Motor neuron (in vitro differentiated cells): ENCODE measurements at regions not wholly inside any gene's neighbourhood (a gene's known extent, or its start where the extent isn't known, plus 50 kb on each side); places are given as distances from the start of the nearest gene placed in this dataset.

ENCODE experiments used
- ATAC-seq, 8 experiments: fragments of 200-7000 bp; cut with Tn5 transposase; replicated peaks in 6 of 8; 2 replicates each; pipeline ENCODE4 v1.8.0; 2021; ENCODE audit warnings: mild to moderate bottlenecking in 8 of 8, moderate library complexity in 8 of 8
- H3K27ac ChIP-seq, 2 donors: fragments of 250-450 bp; sonication (Bioruptor Pico); 2 replicates each; pipeline ENCODE4 v1.9.0; 2021; ENCODE audit warnings: antibody characterized with exemption in 2 of 2, mild to moderate bottlenecking in 2 of 2, moderate library complexity in 1 of 2
- H3K4me1 ChIP-seq, 2 donors: fragments of 250-450 bp; sonication (Bioruptor Pico); replicated peaks in 1 of 2; 2 replicates each; pipeline ENCODE4 v1.6.1; 2021; ENCODE audit warnings: antibody characterized with exemption in 2 of 2, mild to moderate bottlenecking in 2 of 2, moderate library complexity in 1 of 2
- H3K4me3 ChIP-seq, 5 donors: fragments of 250-450 bp; sonication (Bioruptor Pico); 2 replicates each; pipeline ENCODE4 v1.9.0; 2021; ENCODE audit warnings: antibody characterized with exemption in 5 of 5, mild to moderate bottlenecking in 5 of 5, moderate library complexity in 4 of 5
- WGBS, 10 experiments: fragments of 450-650 bp; shearing (Covaris generic); methylation state at CpG; one replicate each; pipeline ENCODE4 v1.0.0; 2022; 5-methylcytosine and 5-hydroxymethylcytosine counted together
- in situ Hi-C, 9 experiments: fragments of 400-800 bp; cut with MboI; loops; one replicate each; pipeline ENCODE4 v1.15.0; 2021; ENCODE audit warnings: low sequenced_read_pairs in 9 of 9, low pct_unique_long_range_greater_than_20kb in 2 of 9; ENCODE audit not compliant: unreplicated experiment in 9 of 9

- ATAC-seq = peak in 2 of 8 experiments; percentile 36 to 41
- WGBS, 10 experiments = 13 to 86% (median 63%) methylated on average over 1 to 4 of the region's 4 CpGs; no CpG with 5 or more reads in 2 of the 10 experiments
- H3K4me3 ChIP-seq = no peak overlapping the region
- in situ Hi-C loops = no loop called here
- no peak overlapping the region for H3K27ac ChIP-seq
- peaks cover 0 to 7% of the 10 kb centered on the region in 2 donors for H3K4me1 ChIP-seq
These were observed 394.1 kb downstream of the RRAGC start for GRCh38 chr1:38465460-38465859.

GRCh38 chr1:38464071-38464661 lies 395.4 kb downstream of the RRAGC start:
- H3K27ac ChIP-seq = no peak overlapping the region
- WGBS, 10 experiments = 0 to 90% (median 69%) methylated on average over 2 to 7 of the region's 7 CpGs
- in situ Hi-C loops = no loop called here
- peak in 1 of 8 experiments; percentile 15 for ATAC-seq
- no peak overlapping the region for H3K4me3 ChIP-seq
- peaks cover 0 to 7% of the 10 kb centered on the region in 2 donors for H3K4me1 ChIP-seq

- in situ Hi-C loops = no loop called here
- no peak for ATAC-seq
- Histone ChIP-seq H3K4me3 (no peak overlapping the region), H3K4me1 (peaks cover 0 to 7% of the 10 kb centered on the region in 2 donors), H3K27ac (no peak overlapping the region)
These were observed 396.5 kb downstream of the RRAGC start for GRCh38 chr1:38463074-38463473.

- in situ Hi-C loops = no loop called here
- Histone ChIP-seq H3K27ac (no peak overlapping the region), H3K4me3 (no peak overlapping the region), H3K4me1 (peaks cover 21 to 23% of the 10 kb centered on the region in 2 donors)
- WGBS, 10 experiments = 50 to 54% methylated on average over 2 of the region's 2 CpGs; no CpG with 5 or more reads in 8 of the 10 experiments
- no peak for ATAC-seq
These were observed 403.1 kb downstream of the RRAGC start for GRCh38 chr1:38456531-38456876.

GRCh38 chr1:38455829-38456530 lies 403.6 kb downstream of the RRAGC start:
- Histone ChIP-seq H3K4me1 (peaks cover 26 to 29% of the 10 kb centered on the region in 2 donors), H3K27ac (no peak overlapping the region), H3K4me3 (no peak overlapping the region)
- 0 to 80% (median 41%) methylated on average over 1 to 13 of the region's 16 CpGs; no CpG with 5 or more reads in 2 of the 10 experiments for WGBS, 10 experiments
- ATAC-seq = peak in 4 of 8 experiments; percentile 28 to 60 (median 40)
- in situ Hi-C loops = no loop called here

GRCh38 chr1:38454749-38455441 lies 404.7 kb downstream of the RRAGC start:
- in situ Hi-C loops = no loop called here
- 31 to 96% (median 78%) methylated on average over 1 to 9 of the region's 9 CpGs; no CpG with 5 or more reads in 2 of the 10 experiments for WGBS, 10 experiments
- Histone ChIP-seq H3K27ac (no peak overlapping the region), H3K4me3 (no peak overlapping the region), H3K4me1 (peaks cover 31 to 33% of the 10 kb centered on the region in 2 donors)
- ATAC-seq = no peak

- 31 to 100% (median 96%) methylated on average over 1 to 5 of the region's 5 CpGs; no CpG with 5 or more reads in 1 of the 10 experiments for WGBS, 10 experiments
- H3K4me3 ChIP-seq = no peak overlapping the region
- no peak overlapping the region for H3K27ac ChIP-seq
- no peak for ATAC-seq
- in situ Hi-C loops = no loop called here
- peaks cover 38% of the 10 kb centered on the region in 2 donors for H3K4me1 ChIP-seq
These were observed 405.3 kb downstream of the RRAGC start for GRCh38 chr1:38454236-38454635.

- in situ Hi-C loops = no loop called here
- H3K4me3 ChIP-seq = no peak overlapping the region
- no peak for ATAC-seq
- H3K27ac ChIP-seq = no peak overlapping the region
- peaks cover 44 to 52% of the 10 kb centered on the region in 2 donors for H3K4me1 ChIP-seq
- 0 to 90% (median 71%) methylated on average over 1 to 4 of the region's 4 CpGs; no CpG with 5 or more reads in 4 of the 10 experiments for WGBS, 10 experiments
These were observed 405.7 kb upstream of the POU3F1 start for GRCh38 chr1:38452246-38452645.

GRCh38 chr1:38451541-38451993 lies 405.0 kb upstream of the POU3F1 start:
- in situ Hi-C loops = no loop called here
- 0 to 30% (median 0%) methylated on average over 1 to 3 of the region's 3 CpGs; no CpG with 5 or more reads in 5 of the 10 experiments for WGBS, 10 experiments
- peaks cover 44 to 58% of the 10 kb centered on the region in 2 donors for H3K4me1 ChIP-seq
- no peak overlapping the region for H3K4me3 ChIP-seq
- ATAC-seq = peak in 7 of 8 experiments; percentile 32 to 93 (median 87)
- H3K27ac ChIP-seq = no peak overlapping the region

- no peak overlapping the region for H3K27ac ChIP-seq
- 21 to 61% (median 40%) methylated on average over 3 to 7 of the region's 10 CpGs; no CpG with 5 or more reads in 2 of the 10 experiments for WGBS, 10 experiments
- ATAC-seq = no peak
- in situ Hi-C loops = no loop called here
- peaks cover 50 to 67% of the 10 kb centered on the region in 2 donors for H3K4me1 ChIP-seq
- no peak overlapping the region for H3K4me3 ChIP-seq
These were observed 402.3 kb upstream of the POU3F1 start for GRCh38 chr1:38448893-38449292.

GRCh38 chr1:38446936-38447335 lies 400.3 kb upstream of the POU3F1 start:
- no peak overlapping the region for H3K4me3 ChIP-seq
- in situ Hi-C loops = no loop called here
- no peak for ATAC-seq
- peaks cover 46 to 66% of the 10 kb centered on the region in 2 donors for H3K4me1 ChIP-seq
- H3K27ac ChIP-seq = no peak overlapping the region
- 10 to 100% (median 71%) methylated on average over 1 to 4 of the region's 4 CpGs; no CpG with 5 or more reads in 4 of the 10 experiments for WGBS, 10 experiments

- peak in 5 of 8 experiments; percentile 94 to 98 (median 97) for ATAC-seq
- WGBS, 10 experiments = 0 to 55% (median 20%) methylated on average over 1 to 8 of the region's 16 CpGs; no CpG with 5 or more reads in 2 of the 10 experiments
- in situ Hi-C loops = no loop called here
- Histone ChIP-seq H3K4me3 (no peak overlapping the region), H3K4me1 (peaks cover 32 to 52% of the 10 kb centered on the region in 2 donors), H3K27ac (peak overlapping the region; percentile 51 to 52)
These were observed 398.3 kb upstream of the POU3F1 start for GRCh38 chr1:38444770-38445442.
